AG04450 (cell line): ENCODE measurements at regions not wholly inside any gene's neighbourhood (a gene's known extent, or its start where the extent isn't known, plus 50 kb on each side); places are given as distances from the start of the nearest gene placed in this dataset.
"Not testable (repeated sequence)": the region's sequence is repeated elsewhere in the genome, so short reads cannot be mapped to it uniquely, and the experiment has no call there.

Experiments
- CTCF ChIA-PET: fragments of 300-600, 350-600 bp; formaldehyde crosslinking; extraction: SDS; loops from one replicate; lab custom pipeline; 2022; ENCODE audit warnings: antibody characterized with exemption, inconsistent platforms; lab: Charles Lee
- POLR2A ChIA-PET: fragments of 350-600 bp; formaldehyde crosslinking; extraction: SDS; loops from one replicate; lab custom pipeline; 2021; ENCODE audit warnings: antibody characterized with exemption, inconsistent platforms; lab: Yijun Ruan, JAX
- DNase-seq: peaks from one replicate; pipeline ENCODE4 v3.0.0-alpha.2; 2011; ENCODE audit warnings: low read depth, low spot score
- H3K27ac ChIP-seq: one replicate; pipeline ENCODE4 v1.5.1; 2012; ENCODE audit warnings: low read depth, low read length, control low read depth
- H3K27me3 ChIP-seq: one replicate; pipeline ENCODE4 v1.6.0; 2012; ENCODE audit warnings: low read length; ENCODE audit not compliant: control insufficient read depth, insufficient read depth
- H3K4me3 ChIP-seq: 2 replicates; pipeline ENCODE4 v1.5.1; 2011; ENCODE audit warnings: mild to moderate bottlenecking, low read depth, low read length, control low read depth
- H3K9me3 ChIP-seq: 2 replicates; pipeline ENCODE4 v1.5.1; 2012; ENCODE audit warnings: low read length; ENCODE audit not compliant: control insufficient read depth, insufficient read depth
- TF ChIP-seq, protein P1 (sequence below): IDR thresholded peaks from 2 replicates; pipeline ENCODE4 v1.5.1; 2011; ENCODE audit warnings: low read depth, low read length, control low read depth, inconsistent platforms

DNA sequence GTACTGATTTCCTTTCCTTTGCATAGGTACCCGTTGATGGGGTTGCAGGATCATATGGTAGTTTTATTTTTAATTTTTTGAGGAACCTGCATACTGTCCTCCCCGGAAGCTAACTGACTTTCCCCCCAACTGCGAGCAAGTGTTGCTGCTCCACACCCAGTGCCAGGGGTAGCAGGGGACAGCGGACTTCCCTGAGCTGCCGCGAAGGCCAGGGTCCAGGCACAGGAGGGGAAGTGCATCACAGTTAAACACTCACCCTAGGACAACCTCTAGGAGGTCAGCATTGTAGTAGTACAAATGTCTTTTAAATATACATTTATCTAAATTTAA is 201.7 kb downstream of the NPIPB11 start:
- ChIA-PET POLR2A (no interaction called here), CTCF (no interaction called here)
- no peak for DNase-seq
- H3K27ac ChIP-seq, result no peak overlapping the region
- no peak overlapping the region for H3K4me3 ChIP-seq
- TF ChIP-seq, protein P1, sequence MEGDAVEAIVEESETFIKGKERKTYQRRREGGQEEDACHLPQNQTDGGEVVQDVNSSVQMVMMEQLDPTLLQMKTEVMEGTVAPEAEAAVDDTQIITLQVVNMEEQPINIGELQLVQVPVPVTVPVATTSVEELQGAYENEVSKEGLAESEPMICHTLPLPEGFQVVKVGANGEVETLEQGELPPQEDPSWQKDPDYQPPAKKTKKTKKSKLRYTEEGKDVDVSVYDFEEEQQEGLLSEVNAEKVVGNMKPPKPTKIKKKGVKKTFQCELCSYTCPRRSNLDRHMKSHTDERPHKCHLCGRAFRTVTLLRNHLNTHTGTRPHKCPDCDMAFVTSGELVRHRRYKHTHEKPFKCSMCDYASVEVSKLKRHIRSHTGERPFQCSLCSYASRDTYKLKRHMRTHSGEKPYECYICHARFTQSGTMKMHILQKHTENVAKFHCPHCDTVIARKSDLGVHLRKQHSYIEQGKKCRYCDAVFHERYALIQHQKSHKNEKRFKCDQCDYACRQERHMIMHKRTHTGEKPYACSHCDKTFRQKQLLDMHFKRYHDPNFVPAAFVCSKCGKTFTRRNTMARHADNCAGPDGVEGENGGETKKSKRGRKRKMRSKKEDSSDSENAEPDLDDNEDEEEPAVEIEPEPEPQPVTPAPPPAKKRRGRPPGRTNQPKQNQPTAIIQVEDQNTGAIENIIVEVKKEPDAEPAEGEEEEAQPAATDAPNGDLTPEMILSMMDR, result no peak
- H3K9me3 ChIP-seq, result peaks cover 4% of the 10 kb centered on the region
- H3K27me3 ChIP-seq, result no peaks in the 10 kb centered on the region

DNA sequence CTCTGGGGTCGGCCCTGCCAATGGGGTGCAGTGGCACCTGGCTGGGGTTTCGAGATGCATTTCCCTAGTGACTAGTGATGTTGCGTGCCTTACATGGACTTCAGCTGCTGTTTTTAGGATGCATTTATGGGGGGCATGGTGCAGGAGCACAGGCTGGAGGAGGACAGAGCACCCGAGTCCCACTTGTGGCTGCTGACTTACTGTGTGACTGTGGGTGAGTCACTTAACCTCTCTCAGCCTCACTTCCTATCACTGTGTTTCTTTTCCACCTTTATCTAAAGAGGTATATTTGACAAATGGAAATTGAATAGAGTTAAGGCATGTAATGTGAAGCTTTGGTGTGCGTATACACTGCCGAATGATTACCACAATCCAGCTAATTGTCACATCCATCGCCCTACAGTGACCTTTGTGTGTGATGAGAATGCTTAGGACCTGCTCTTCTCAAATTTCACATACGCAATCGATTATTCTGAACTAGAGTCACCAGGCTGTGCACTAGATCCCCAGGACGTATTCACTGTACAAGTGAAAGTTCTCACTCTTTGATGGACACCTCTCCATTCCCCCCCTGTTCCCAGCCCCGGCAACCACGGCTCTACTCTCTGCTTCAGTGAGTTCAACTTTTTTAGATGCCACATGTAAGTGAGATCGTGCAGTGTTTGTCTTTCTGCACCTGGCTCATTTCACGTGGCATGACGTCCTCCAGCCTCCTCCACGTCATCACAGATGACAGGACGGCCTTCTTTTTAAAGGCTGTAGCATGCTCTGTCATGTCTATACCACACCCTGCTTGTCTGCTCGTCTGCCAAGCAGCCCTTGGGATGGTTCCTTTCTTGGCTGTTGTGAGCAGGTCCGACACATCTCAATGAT is 202.3 kb downstream of the NPIPB11 start:
- H3K9me3 ChIP-seq, H3K27ac ChIP-seq, H3K4me3 ChIP-seq, DNase-seq, POLR2A ChIA-PET, CTCF ChIA-PET, H3K27me3 ChIP-seq: not testable (repeated sequence)

DNA sequence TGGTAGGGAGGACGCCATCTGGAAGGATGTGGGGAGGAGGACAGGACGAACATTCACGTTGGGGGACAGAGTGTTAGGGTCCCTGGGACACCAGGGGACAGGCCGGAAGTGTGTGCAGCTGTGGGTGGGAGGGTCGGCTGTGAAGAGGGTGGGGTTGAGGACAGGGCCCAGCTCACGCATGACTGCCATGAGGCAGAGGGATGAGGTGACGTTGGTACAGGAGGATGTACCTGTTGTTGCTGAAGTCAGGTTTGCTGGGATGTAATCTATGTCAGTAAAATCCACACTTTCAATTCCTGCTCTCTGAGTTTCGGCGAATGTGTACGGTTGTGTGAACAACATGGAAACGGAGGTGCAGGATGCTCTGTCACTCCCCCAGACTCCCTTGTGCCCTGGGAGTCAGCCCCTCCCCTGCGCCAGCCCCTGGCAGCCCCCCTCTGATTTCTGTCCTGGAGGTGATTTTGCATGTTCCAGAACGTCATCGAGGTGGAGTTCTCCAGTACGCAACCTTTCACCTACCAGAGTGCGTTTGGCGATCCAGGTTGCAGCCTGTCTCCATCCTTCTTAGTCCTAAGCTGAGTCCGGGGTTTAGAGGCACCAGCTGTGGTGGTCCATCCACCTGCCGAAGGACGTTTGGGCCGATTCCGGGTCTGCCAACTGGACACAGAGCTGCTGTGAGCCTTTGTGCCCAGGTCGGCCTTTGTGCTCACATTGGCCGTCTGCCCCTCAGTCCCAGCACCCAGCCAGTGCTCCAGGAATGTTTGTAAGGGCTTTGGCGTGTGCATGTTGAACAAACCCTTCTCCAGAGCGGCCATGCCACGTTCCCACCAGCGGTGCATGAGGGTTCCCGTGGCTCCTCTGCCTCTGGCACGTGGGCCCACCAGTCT is 203.2 kb downstream of the NPIPB11 start:
- H3K27ac ChIP-seq, CTCF ChIA-PET, DNase-seq, H3K9me3 ChIP-seq, H3K27me3 ChIP-seq, H3K4me3 ChIP-seq, POLR2A ChIA-PET: not testable (repeated sequence)

DNA sequence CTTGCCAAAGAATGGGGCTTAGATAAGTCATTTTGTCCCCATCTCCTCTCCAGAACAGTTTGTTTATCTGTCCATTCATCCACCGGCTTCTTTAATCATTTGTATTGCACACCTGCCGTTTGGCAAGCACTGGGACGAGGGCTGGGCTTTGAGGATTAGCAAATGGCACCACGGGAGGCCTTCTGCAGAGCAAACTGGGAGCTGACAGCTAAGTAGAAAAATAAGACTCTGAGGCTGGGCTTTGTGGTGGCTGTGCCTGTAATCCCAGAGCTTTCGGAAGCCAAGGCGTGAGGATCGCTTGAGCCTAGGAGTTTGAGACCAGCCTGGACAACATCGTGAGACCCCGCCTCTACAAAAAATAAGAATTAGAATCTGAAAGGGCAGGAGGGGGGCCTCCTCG is 203.9 kb downstream of the NPIPB11 start:
- CTCF ChIA-PET, DNase-seq, H3K9me3 ChIP-seq, POLR2A ChIA-PET, H3K27me3 ChIP-seq, H3K27ac ChIP-seq, H3K4me3 ChIP-seq: not testable (repeated sequence)

DNA sequence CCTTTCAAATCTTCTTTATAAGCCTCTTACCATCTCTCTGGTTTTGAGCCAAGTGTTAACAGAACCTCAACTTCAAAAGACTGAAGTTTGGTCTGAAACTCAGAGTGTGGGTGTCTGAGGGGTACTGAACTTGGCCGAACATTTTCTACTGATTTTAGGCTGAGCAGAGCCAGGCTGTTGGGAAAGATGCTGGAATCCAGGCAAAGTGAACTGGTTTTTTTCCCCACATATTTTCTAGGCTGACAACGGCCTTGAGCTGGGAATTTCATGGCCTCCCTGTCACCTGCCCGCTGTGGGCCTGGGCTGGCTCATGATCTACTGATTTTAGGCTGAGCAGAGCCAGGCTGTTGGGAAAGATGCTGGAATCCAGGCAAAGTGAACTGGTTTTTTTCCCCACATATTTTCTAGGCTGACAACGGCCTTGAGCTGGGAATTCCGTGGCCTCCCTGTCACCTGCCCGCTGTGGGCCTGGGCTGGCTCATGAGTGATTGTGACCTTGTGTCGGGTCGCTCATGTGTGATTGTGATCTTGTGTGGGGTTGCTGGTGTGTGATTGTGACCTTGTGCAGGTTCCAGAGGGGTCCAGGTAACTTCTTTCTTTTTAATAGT is 204.4 kb downstream of the NPIPB11 start:
- CTCF ChIA-PET, H3K27ac ChIP-seq, H3K4me3 ChIP-seq, H3K27me3 ChIP-seq, DNase-seq, POLR2A ChIA-PET, H3K9me3 ChIP-seq: not testable (repeated sequence)

DNA sequence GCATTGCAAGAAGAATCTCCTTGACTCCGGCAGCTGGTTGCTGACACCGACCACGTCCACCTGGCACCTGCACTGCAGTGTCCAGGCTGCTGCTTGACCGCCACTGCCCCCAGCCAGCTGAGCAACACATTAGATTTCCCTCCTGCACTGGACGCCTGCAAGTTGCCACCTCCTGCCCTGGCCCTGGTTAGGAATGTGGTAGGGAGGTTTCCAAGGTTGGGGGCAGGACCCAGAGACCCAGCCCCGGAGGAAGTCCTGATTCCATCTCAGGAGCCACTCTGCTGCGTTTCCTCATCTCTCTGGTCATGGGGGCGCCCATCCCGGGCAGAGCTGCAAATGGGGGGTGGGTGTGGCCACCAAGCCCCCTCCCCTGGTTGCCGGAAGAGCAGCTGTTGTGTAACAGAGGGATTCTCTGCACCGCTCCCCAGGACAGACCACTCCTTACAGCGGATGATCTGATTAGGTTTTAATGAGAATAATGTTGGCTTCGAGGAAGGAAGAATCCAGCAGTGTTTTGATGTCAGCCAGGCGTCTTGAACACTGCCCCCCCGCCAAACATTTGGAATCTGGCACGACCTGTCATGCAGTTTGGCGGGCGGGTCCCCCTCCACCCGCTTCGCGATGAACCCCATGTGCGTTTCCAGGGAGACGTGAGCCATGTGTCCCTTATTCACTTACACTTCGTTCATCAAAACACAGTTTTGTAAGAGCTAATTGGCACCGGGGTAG is 205.1 kb downstream of the NPIPB11 start:
- H3K9me3 ChIP-seq, DNase-seq, POLR2A ChIA-PET, H3K4me3 ChIP-seq, H3K27me3 ChIP-seq, CTCF ChIA-PET: not testable (repeated sequence)
- peak overlapping the region; percentile 52 for H3K27ac ChIP-seq

DNA sequence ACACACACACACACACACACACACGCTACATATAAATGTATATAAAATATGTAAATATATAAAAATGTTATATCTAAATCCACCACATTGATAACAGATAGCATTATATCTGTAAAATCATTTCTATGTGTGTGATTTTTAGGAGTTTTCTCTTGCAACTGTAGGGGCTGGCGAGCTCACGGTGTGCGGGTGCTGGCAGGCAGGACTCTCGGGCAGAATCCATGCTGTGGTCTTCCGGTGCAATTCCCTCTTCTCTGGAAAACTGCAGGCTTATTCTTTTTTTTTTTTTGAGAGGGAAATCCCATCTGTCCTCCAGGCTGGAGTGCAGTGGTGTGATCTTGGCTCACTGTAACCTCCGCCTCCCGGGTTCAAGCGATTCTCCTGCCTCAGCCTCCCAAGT is 205.8 kb downstream of the NPIPB11 start:
- H3K27me3 ChIP-seq, H3K9me3 ChIP-seq, POLR2A ChIA-PET, H3K4me3 ChIP-seq, DNase-seq, CTCF ChIA-PET: not testable (repeated sequence)
- H3K27ac ChIP-seq, result peak overlapping the region; percentile 91

DNA sequence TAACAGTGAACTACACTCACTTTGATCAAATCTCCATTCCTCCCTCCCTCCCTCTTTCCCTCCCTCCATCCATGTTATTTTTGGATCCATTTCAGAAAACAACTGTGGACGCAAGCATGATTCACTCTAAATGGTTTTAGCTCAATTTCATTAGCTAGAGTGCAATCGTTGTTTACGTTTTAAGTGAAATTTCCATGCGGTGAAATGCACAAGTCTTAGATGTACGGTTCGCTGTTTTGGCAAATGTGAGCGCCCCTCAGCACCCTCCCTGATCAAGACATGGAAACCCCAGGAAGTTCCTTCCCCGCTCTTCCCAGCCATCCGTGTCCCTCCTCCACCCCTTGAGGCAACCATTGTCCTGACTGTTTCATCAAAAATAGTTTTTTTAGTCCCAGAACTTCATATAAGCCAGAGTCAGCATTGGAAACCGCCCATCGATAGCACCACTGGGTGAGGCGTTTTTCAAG is 206.3 kb downstream of the NPIPB11 start:
- H3K9me3 ChIP-seq, CTCF ChIA-PET, H3K27me3 ChIP-seq, POLR2A ChIA-PET: not testable (repeated sequence)
- DNase-seq, result peak; percentile 72
- peak overlapping the region; percentile 22; the same call in 1 of the 2 replicates for H3K4me3 ChIP-seq
- peak overlapping the region; percentile 96 for H3K27ac ChIP-seq

DNA sequence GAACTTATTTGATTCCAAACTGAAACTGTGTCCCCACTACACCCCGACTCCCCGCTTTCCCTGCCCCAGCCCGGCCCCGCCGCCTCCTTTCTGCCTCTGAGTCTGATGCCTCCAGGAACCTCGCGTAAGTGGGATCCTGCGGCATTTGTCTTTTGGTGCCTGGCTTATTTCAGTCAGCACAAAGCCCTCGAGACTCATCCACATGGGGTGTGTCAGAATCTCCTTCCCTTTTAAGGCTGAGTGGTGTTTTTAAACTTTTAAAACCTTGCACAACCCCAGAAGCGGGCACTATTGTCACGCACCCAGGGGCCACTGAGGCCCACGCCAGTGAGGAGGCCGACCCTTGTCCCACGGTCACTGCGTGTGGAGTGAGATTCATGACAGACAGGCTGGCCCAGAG is 206.9 kb downstream of the NPIPB11 start:
- H3K4me3 ChIP-seq, CTCF ChIA-PET, POLR2A ChIA-PET, DNase-seq, H3K27me3 ChIP-seq, H3K9me3 ChIP-seq: not testable (repeated sequence)
- peak overlapping the region; percentile 96 for H3K27ac ChIP-seq
